ENCODE measurements at regions not wholly inside any gene's neighbourhood (a gene's known extent, or its start where the extent isn't known, plus 50 kb on each side); places are given as distances from the start of the nearest gene placed in this dataset.
A peak's percentile ranks its signal among the peaks of the same experiment; 100 is the strongest.

DNA sequence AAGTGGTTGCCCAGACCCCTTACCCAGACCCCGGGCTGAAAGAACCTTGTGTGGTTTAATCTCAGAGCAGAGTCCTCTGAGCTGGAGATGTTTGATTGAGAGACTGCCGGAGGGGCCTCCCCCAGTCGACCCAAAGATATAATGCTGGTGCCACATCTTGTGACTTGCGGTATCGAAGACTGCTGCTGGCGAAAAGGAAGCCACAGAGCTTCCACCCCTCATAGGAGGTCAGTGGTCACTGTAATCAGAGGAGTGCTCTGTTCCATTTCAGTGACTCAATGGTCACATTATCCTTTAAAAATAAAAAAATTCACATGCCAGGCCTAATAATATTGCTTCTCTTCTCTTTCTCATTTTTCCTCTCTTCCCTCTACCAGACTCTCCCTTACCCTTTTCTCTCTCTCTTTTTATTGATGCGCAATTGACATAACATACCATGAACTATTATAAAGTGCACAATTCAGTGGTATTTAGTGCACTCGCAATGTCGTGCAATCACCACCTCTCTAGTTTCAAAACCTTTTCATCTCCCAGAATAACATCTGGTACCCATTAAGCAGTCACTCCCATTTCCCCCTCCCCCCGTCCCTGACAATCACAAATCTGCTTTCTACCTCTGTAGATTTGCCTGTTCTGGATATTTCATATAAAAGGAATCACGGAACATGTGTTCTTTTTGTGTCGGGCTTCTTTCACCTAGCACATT is 52.6 kb upstream of the LYST start:
- H3K4me1 ChIP-seq = no peaks in the 10 kb centered on the region
- no peak overlapping the region for H3K4me3 ChIP-seq
- 84 to 89% methylated on average over 12 of the region's 12 CpGs for WGBS, 2 donors
- no peaks in the 10 kb centered on the region for H3K36me3 ChIP-seq (ENCODE audit: low read depth, missing control alignments)
- no peak for DNase-seq
- H3K9me3 ChIP-seq = no peaks in the 10 kb centered on the region
- no peak overlapping the region for H3K27ac ChIP-seq
- intact Hi-C loops (cut with DNase I; ENCODE audit: low total_unique reads) = no loop called here
- TF ChIP-seq POLR2A (IDR thresholded peaks at IDR 0.05) (no peak), CTCF (IDR thresholded peaks at IDR 0.05) (no peak)
- no peaks in the 10 kb centered on the region for H3K27me3 ChIP-seq

DNA sequence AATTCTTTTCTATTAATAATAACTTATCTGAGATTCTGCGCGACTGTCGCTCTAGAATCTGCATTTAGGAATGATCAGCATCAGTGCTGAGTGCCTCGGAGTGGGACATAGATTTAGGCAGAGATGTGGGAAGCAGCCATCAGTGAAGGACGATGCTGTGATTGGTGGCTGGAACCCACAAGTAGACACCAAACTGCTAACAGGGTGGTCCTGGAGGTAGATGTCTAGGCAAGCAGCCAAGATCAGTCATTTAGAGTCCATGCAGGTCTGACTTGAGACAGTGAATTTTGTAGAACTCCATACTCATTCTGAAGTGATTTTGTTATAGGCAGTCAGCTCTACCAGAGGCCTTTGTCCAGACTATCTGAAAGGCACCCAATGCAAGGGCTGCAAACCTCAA is 51.8 kb upstream of the LYST start:
- DNase-seq = no peak
- Histone ChIP-seq H3K36me3 (ENCODE audit: low read depth, missing control alignments) (no peaks in the 10 kb centered on the region), H3K9me3 (no peaks in the 10 kb centered on the region), H3K4me1 (no peaks in the 10 kb centered on the region), H3K27me3 (no peaks in the 10 kb centered on the region), H3K4me3 (no peak overlapping the region), H3K27ac (peak overlapping the region in 1 of 2 donors; percentile 78)
- intact Hi-C loops (cut with DNase I; ENCODE audit: low total_unique reads) = no loop called here
- TF ChIP-seq CTCF (IDR thresholded peaks at IDR 0.05) = no peak
- no peak for TF ChIP-seq POLR2A (IDR thresholded peaks at IDR 0.05)
- WGBS, 2 donors = 73 to 80% methylated on average over 5 of the region's 5 CpGs

- Histone ChIP-seq H3K27me3 (no peaks in the 10 kb centered on the region), H3K4me3 (no peak overlapping the region), H3K27ac (peak overlapping the region in 1 of 2 donors; percentile 78), H3K9me3 (no peaks in the 10 kb centered on the region), H3K4me1 (no peaks in the 10 kb centered on the region), H3K36me3 (ENCODE audit: low read depth, missing control alignments) (no peaks in the 10 kb centered on the region)
- TF ChIP-seq POLR2A (IDR thresholded peaks at IDR 0.05) = no peak
- TF ChIP-seq CTCF (IDR thresholded peaks at IDR 0.05) = no peak
- intact Hi-C loops (cut with DNase I; ENCODE audit: low total_unique reads) = no loop called here
- WGBS, 2 donors = 90 to 92% methylated on average over 13 of the region's 13 CpGs
- no peak for DNase-seq
These were observed 51.3 kb upstream of the LYST start for GRCh38 chr1:235918032-235918431.

DNA sequence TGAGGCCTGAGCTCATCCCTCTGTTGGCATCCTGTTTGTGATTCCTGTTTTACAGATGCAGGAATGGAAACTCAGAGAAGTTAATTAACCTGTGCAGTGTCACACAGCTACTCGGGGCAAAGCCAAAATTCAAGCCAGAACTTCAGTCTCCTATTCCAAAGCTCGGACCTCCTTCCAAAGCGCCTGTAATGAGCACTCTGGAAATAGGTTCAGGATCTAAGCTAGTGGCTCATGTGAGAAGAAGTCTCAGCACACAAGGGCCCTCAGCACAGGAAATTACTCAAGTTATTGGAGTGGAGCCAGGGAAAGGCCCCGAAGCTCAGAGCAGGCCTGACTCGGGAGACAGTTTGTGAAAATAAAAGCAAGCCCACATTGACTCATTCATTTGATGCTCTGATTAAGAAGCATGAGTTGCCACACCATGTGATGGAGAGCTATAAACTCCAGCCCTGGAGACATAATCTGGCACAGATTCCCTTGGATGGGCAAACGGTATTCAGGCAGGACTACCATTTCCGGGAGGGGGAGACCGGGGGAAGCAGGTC is 50.6 kb upstream of the LYST start:
- TF ChIP-seq CTCF (IDR thresholded peaks at IDR 0.05) (no peak), POLR2A (IDR thresholded peaks at IDR 0.05) (no peak)
- no peaks in the 10 kb centered on the region for H3K9me3 ChIP-seq
- H3K27me3 ChIP-seq = no peaks in the 10 kb centered on the region
- H3K27ac ChIP-seq = peak overlapping the region in 1 of 2 donors; percentile 78
- H3K4me3 ChIP-seq = no peak overlapping the region
- no peaks in the 10 kb centered on the region for H3K4me1 ChIP-seq
- intact Hi-C loops (cut with DNase I; ENCODE audit: low total_unique reads) = no loop called here
- DNase-seq = peak; percentile 72
- no peaks in the 10 kb centered on the region for H3K36me3 ChIP-seq (ENCODE audit: low read depth, missing control alignments)
- WGBS, 2 donors = 34 to 49% methylated on average over 8 of the region's 8 CpGs
